ENCODE measurements at regions not wholly inside any gene's neighbourhood (a gene's known extent, or its start where the extent isn't known, plus 50 kb on each side); places are given as distances from the start of the nearest gene placed in this dataset.

DNA sequence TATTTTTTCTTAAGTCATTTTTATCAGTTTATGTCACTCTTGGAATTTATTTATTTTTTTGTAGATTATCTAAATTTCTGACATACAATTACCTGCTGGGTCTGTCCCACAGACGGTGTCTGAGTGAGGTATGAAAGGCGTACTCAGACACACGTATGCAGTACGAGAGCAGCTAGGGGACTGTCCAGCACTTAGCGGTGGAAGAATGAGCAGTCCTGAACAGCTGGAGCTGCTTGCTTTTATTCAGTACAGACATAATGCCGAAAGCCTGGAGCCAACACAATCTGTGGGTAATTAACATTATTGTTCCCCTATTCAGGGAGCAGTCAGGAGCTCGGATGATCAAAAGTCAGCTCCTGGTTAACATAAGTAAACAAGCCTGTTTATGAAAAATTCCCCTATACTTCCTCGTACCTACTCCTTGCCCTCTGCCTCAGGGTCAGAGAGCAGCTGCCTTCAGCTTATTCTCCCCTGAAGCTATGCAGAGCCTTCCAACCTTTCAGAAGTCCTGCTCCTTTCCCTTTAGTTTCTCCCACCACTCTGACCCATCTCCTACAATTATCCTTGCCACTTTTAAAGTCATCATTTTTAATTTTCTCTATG is 488.0 kb upstream of the POM121L12 start:
- TF ChIP-seq KLF10 (tag by site-specific recombination; IDR thresholded peaks at IDR 0.05) (no peak), ZNF184 (tag by site-specific recombination; IDR thresholded peaks at IDR 0.05) (no peak)

Data from HEK293 (cell line).